ENCODE measurements at regions not wholly inside any gene's neighbourhood (a gene's known extent, or its start where the extent isn't known, plus 50 kb on each side); places are given as distances from the start of the nearest gene placed in this dataset.

DNA sequence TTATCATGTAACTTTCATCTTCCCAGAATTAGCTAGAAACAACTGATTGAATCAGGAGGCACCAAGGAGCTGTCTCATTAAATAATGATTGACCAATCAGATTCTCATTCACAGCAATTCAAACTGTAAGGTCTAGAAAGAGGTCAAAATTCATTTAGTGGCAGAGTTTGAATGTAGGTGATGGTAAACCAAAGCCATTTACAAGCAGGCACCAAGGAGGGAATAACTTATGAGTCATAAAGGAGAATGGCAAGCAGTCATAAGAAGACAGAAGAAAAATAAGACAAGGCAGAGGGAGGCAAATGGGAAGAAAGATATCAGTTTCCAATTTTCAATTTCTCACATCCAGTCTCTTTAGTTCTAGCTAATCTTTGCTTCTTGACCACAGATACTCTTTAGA lies 52.9 kb upstream of the DEFB112 start:
- no peak overlapping the region for H3K27ac ChIP-seq
- no peak overlapping the region for H3K4me3 ChIP-seq
- no peak for DNase-seq
- no peaks in the 10 kb centered on the region for H3K27me3 ChIP-seq
- no peaks in the 10 kb centered on the region for H3K9me3 ChIP-seq
- intact Hi-C loops (cut with DNase I), result no loop called here
- H3K36me3 ChIP-seq, result no peaks in the 10 kb centered on the region
- TF ChIP-seq CTCF (IDR thresholded peaks at IDR 0.05) (no peak), POLR2A (IDR thresholded peaks at IDR 0.05) (no peak)
- H3K4me1 ChIP-seq, result no peaks in the 10 kb centered on the region

DNA sequence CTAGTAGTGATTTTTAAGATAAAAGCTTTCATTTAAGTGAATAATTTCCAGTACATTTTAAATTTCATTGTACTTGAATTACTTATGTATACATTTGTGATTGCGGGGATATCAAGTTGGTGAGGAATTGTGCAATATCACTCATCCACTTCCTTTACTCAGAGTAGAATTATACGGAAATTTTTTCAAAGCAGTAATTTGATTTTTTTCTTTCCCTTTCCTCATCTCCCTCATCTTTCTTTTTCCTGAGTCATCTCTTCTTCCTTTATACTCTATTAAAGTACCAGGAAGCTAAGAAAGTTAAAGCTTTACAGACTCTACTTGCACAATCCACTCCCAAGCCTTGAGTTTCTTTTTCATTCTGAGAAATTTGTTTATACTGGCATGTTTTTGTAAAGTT lies 60.9 kb upstream of the DEFB112 start:
- no peaks in the 10 kb centered on the region for H3K36me3 ChIP-seq
- H3K27ac ChIP-seq, result no peak overlapping the region
- no peaks in the 10 kb centered on the region for H3K9me3 ChIP-seq
- intact Hi-C loops (cut with DNase I), result no loop called here
- WGBS, 2 donors, result 79 to 81% methylated on average over 2 of the region's 2 CpGs
- H3K27me3 ChIP-seq, result no peaks in the 10 kb centered on the region
- no peak for DNase-seq
- H3K4me1 ChIP-seq, result no peaks in the 10 kb centered on the region
- no peak overlapping the region for H3K4me3 ChIP-seq
- TF ChIP-seq POLR2A (IDR thresholded peaks at IDR 0.05) (no peak), CTCF (IDR thresholded peaks at IDR 0.05) (no peak)

- intact Hi-C loops (cut with DNase I), result no loop called here
- no peak overlapping the region for H3K27ac ChIP-seq
- no peak overlapping the region for H3K4me3 ChIP-seq
- H3K9me3 ChIP-seq, result no peaks in the 10 kb centered on the region
- no peaks in the 10 kb centered on the region for H3K27me3 ChIP-seq
- 67 to 68% methylated on average over 7 to 8 of the region's 8 CpGs for WGBS, 2 donors
- H3K36me3 ChIP-seq, result no peaks in the 10 kb centered on the region
- no peak for TF ChIP-seq CTCF (IDR thresholded peaks at IDR 0.05)
- no peak for TF ChIP-seq POLR2A (IDR thresholded peaks at IDR 0.05)
- DNase-seq, result no peak
- H3K4me1 ChIP-seq, result no peaks in the 10 kb centered on the region
These were observed 63.5 kb upstream of the DEFB112 start for GRCh38 chr6:50112981-50113857.

GRCh38 chr6:50116390-50116789 lies 66.7 kb upstream of the DEFB112 start:
- intact Hi-C loops (cut with DNase I), result no loop called here

More at GRCh38 chr6:50116390-50116789, 66.7 kb upstream of the DEFB112 start:
- no peak overlapping the region for H3K4me3 ChIP-seq
- no peak for DNase-seq
- 70 to 83% methylated on average over 2 of the region's 2 CpGs for WGBS, 2 donors
- no peaks in the 10 kb centered on the region for H3K27me3 ChIP-seq
- TF ChIP-seq POLR2A (IDR thresholded peaks at IDR 0.05) (no peak), CTCF (IDR thresholded peaks at IDR 0.05) (no peak)
- no peak overlapping the region for H3K27ac ChIP-seq
- no peaks in the 10 kb centered on the region for H3K36me3 ChIP-seq
- no peaks in the 10 kb centered on the region for H3K4me1 ChIP-seq
- no peaks in the 10 kb centered on the region for H3K9me3 ChIP-seq

All from esophagus squamous epithelium (tissue), 5 donors.